WTC11 (cell line): ENCODE measurements at regions not wholly inside any gene's neighbourhood (a gene's known extent, or its start where the extent isn't known, plus 50 kb on each side); places are given as distances from the start of the nearest gene placed in this dataset.

Experiments used
- ATAC-seq: fragments of 200-7000 bp; cut with Tn5 transposase; 2 replicates; pipeline ENCODE4 v1.10.0; 2021; ENCODE audit warnings: mild to moderate bottlenecking, moderate library complexity
- CTCF ChIA-PET: fragments of 300-600 bp; sonication (Branson Sonifier 250); formaldehyde crosslinking; loops from one replicate; lab custom pipeline; 2021; ENCODE audit warnings: antibody characterized with exemption; lab: Charles Lee
- POLR2A ChIA-PET: fragments of 350-600 bp; sonication (Branson Sonifier 250); formaldehyde crosslinking; loops from one replicate; lab custom pipeline; 2021; ENCODE audit warnings: antibody characterized with exemption; lab: Charles Lee
- DNase-seq: peaks from one replicate; pipeline ENCODE4 v3.0.0; 2021; ENCODE audit warnings: low spot score
- H3K27ac Mint-ChIP-seq: 2 replicates; pipeline ENCODE4 v1.8.0; 2021; ENCODE audit warnings: mixed read lengths
- H3K27me3 Mint-ChIP-seq: 2 replicates; pipeline ENCODE4 v1.8.0; 2021; ENCODE audit warnings: low read depth, mild to moderate bottlenecking, moderate library complexity, mixed read lengths
- H3K36me3 Mint-ChIP-seq: 2 replicates; pipeline ENCODE4 v1.8.0; 2021; ENCODE audit warnings: mixed read lengths
- H3K4me1 Mint-ChIP-seq: 2 replicates; pipeline ENCODE4 v1.8.0; 2022; ENCODE audit warnings: mixed read lengths
- H3K4me3 Mint-ChIP-seq: 2 replicates; pipeline ENCODE4 v1.8.0; 2021; ENCODE audit warnings: mild to moderate bottlenecking, moderate library complexity, mixed read lengths
- H3K9me3 Mint-ChIP-seq: 2 replicates; pipeline ENCODE4 v1.8.0; 2021; ENCODE audit warnings: mixed read lengths
- ATF1 ChIP-seq: sonication (generic); formaldehyde crosslinking; IDR thresholded peaks from 2 replicates; pipeline ENCODE4 v1.8.1; 2023; ENCODE audit warnings: mild to moderate bottlenecking, moderate library complexity, missing genetic modification reagents
- ELF4 ChIP-seq: sonication (generic); formaldehyde crosslinking; IDR thresholded peaks from 2 replicates; pipeline ENCODE4 v1.8.1; 2022; ENCODE audit warnings: low read depth, mild to moderate bottlenecking, moderate library complexity, missing genetic modification reagents
- FOXP4 ChIP-seq: sonication (generic); formaldehyde crosslinking; IDR thresholded peaks from 2 replicates; pipeline ENCODE4 v1.8.0; 2022; ENCODE audit warnings: mild to moderate bottlenecking, missing genetic modification reagents
- JAZF1 ChIP-seq: fragments of 250-450 bp; sonication (Bioruptor Pico); IDR thresholded peaks from 2 replicates; pipeline ENCODE4 v1.9.0; 2021; ENCODE audit warnings: moderate library complexity, mild to moderate bottlenecking, inconsistent platforms
- ZNF263 ChIP-seq: sonication (generic); formaldehyde crosslinking; IDR thresholded peaks from 2 replicates; pipeline ENCODE4 v1.8.1; 2022; ENCODE audit warnings: low read depth, mild to moderate bottlenecking, moderate library complexity, missing genetic modification reagents
- ZNF532 ChIP-seq: fragments of 250-450 bp; sonication (Bioruptor Pico); IDR thresholded peaks from 2 replicates; pipeline ENCODE4 v1.9.0; 2021; ENCODE audit warnings: mild to moderate bottlenecking, borderline replicate concordance
- TF ChIP-seq, protein P1 (sequence below): sonication (generic); formaldehyde crosslinking; IDR thresholded peaks from 2 replicates; pipeline ENCODE4 v1.8.1; 2022; ENCODE audit warnings: missing genetic modification reagents, borderline replicate concordance
- TF ChIP-seq, protein P2 (sequence below): sonication (generic); formaldehyde crosslinking; IDR thresholded peaks from 2 replicates; pipeline ENCODE4 v1.8.1; 2023; ENCODE audit warnings: mild to moderate bottlenecking, missing genetic modification reagents
- TF ChIP-seq, protein P3 (sequence below): fragments of 250-450 bp; sonication (Bioruptor Pico); IDR thresholded peaks from 2 replicates; pipeline ENCODE4 v1.9.0; 2021; ENCODE audit warnings: moderate library complexity, mild to moderate bottlenecking, inconsistent platforms, borderline replicate concordance
- TF ChIP-seq, protein P4 (sequence below): sonication (generic); formaldehyde crosslinking; IDR thresholded peaks from 2 replicates; pipeline ENCODE4 v1.8.0; 2023; ENCODE audit warnings: missing genetic modification reagents

DNA sequence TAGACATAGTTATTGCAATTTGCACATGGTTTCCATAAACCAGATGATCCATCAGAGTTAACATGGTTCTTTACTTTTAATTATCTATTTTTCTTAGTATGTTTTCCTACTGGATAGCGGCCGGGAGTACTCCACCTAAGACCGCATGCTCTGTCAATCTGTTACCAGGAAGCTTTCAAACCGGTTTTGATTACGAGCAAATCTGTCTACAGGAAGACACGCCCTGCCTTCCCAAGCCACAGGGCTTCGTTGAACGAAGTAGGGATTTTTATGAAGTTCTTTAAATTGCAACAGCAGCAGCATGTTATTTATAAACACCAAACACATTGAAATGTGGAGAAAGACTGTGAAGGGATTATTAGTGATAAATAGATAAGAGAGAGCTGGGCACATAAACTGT, 283.3 kb upstream of the ROBO2 start (continued):
- TF ChIP-seq, protein P1, sequence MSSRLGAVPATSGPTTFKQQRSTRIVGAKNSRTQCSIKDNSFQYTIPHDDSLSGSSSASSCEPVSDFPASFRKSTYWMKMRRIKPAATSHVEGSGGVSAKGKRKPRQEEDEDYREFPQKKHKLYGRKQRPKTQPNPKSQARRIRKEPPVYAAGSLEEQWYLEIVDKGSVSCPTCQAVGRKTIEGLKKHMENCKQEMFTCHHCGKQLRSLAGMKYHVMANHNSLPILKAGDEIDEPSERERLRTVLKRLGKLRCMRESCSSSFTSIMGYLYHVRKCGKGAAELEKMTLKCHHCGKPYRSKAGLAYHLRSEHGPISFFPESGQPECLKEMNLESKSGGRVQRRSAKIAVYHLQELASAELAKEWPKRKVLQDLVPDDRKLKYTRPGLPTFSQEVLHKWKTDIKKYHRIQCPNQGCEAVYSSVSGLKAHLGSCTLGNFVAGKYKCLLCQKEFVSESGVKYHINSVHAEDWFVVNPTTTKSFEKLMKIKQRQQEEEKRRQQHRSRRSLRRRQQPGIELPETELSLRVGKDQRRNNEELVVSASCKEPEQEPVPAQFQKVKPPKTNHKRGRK, result no peak
- TF ChIP-seq, protein P2, sequence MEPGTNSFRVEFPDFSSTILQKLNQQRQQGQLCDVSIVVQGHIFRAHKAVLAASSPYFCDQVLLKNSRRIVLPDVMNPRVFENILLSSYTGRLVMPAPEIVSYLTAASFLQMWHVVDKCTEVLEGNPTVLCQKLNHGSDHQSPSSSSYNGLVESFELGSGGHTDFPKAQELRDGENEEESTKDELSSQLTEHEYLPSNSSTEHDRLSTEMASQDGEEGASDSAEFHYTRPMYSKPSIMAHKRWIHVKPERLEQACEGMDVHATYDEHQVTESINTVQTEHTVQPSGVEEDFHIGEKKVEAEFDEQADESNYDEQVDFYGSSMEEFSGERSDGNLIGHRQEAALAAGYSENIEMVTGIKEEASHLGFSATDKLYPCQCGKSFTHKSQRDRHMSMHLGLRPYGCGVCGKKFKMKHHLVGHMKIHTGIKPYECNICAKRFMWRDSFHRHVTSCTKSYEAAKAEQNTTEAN (CRISPR knock-in tag), result no peak
- TF ChIP-seq, protein P3, sequence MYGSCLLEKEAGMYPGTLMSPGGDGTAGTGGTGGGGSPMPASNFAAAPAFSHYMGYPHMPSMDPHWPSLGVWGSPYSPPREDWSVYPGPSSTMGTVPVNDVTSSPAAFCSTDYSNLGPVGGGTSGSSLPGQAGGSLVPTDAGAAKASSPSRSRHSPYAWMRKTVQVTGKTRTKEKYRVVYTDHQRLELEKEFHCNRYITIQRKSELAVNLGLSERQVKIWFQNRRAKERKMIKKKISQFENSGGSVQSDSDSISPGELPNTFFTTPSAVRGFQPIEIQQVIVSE (CRISPR knock-in tag), result no peak
- TF ChIP-seq, all 79 proteins: peak for 0

GRCh38 chr3:76760336-76760735, 279.6 kb upstream of the ROBO2 start:
- ATAC-seq, result no peak
- ChIA-PET CTCF (no interaction called here), POLR2A (no interaction called here)
- H3K4me1 Mint-ChIP-seq, result no peaks in the 10 kb centered on the region
- H3K36me3 Mint-ChIP-seq, result no peaks in the 10 kb centered on the region
- no peak overlapping the region for H3K27ac Mint-ChIP-seq
- H3K4me3 Mint-ChIP-seq, result no peak overlapping the region
- no peak for DNase-seq
- no peak for TF ChIP-seq ELF4 (CRISPR knock-in tag)
- TF ChIP-seq, protein P1, result no peak
- TF ChIP-seq, protein P4, sequence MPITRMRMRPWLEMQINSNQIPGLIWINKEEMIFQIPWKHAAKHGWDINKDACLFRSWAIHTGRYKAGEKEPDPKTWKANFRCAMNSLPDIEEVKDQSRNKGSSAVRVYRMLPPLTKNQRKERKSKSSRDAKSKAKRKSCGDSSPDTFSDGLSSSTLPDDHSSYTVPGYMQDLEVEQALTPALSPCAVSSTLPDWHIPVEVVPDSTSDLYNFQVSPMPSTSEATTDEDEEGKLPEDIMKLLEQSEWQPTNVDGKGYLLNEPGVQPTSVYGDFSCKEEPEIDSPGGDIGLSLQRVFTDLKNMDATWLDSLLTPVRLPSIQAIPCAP, result no peak
- no peak for TF ChIP-seq ZNF263 (CRISPR knock-in tag)
- no peak for TF ChIP-seq ATF1
- no peak for TF ChIP-seq JAZF1 (CRISPR knock-in tag)
- no peak for TF ChIP-seq FOXP4
- H3K27me3 Mint-ChIP-seq, result no peaks in the 10 kb centered on the region
- H3K9me3 Mint-ChIP-seq, result no peaks in the 10 kb centered on the region

GRCh38 chr3:76765511-76765910, 274.4 kb upstream of the ROBO2 start:
- no peaks in the 10 kb centered on the region for H3K36me3 Mint-ChIP-seq
- DNase-seq, result no peak
- POLR2A ChIA-PET, result no interaction called here
- ATAC-seq, result no peak
- no peaks in the 10 kb centered on the region; the same call in 1 of the 2 replicates for H3K4me1 Mint-ChIP-seq
- no peak for TF ChIP-seq ZNF532
- TF ChIP-seq, all 79 proteins: peak for 0
- Mint-ChIP-seq H3K27ac (no peak overlapping the region), H3K27me3 (no peaks in the 10 kb centered on the region), H3K9me3 (no peaks in the 10 kb centered on the region), H3K4me3 (no peak overlapping the region)
- CTCF ChIA-PET, result no interaction called here
